ACHN (cell line): ENCODE measurements at regions not wholly inside any gene's neighbourhood (a gene's known extent, or its start where the extent isn't known, plus 50 kb on each side); places are given as distances from the start of the nearest gene placed in this dataset.

ENCODE experiments used
- DNase-seq: peaks from one replicate; pipeline ENCODE4 v3.0.0-alpha.2; 2015
- in situ Hi-C: cut with HindIII; loops from 2 replicates; pipeline ENCODE4 v1.10.0; 2017; ENCODE audit warnings: low sequenced_read_pairs, low pct_ligation_motif_present, low pct_unique_long_range_greater_than_20kb

GRCh38 chr9:86648828-86649170, 294.6 kb upstream of the TUT7 start:
- no peak for DNase-seq
- in situ Hi-C loops: no loop called here

- no peak for DNase-seq
- in situ Hi-C loops: no loop called here
Observed at GRCh38 chr9:86648156-86648827, 294.1 kb upstream of the TUT7 start.

GRCh38 chr9:86645303-86645702, 291.1 kb upstream of the TUT7 start:
- in situ Hi-C loops: no loop called here
- DNase-seq: no peak

- no peak for DNase-seq
- in situ Hi-C loops: no loop called here
Observed at GRCh38 chr9:86644675-86645034, 290.4 kb upstream of the TUT7 start.

DNA sequence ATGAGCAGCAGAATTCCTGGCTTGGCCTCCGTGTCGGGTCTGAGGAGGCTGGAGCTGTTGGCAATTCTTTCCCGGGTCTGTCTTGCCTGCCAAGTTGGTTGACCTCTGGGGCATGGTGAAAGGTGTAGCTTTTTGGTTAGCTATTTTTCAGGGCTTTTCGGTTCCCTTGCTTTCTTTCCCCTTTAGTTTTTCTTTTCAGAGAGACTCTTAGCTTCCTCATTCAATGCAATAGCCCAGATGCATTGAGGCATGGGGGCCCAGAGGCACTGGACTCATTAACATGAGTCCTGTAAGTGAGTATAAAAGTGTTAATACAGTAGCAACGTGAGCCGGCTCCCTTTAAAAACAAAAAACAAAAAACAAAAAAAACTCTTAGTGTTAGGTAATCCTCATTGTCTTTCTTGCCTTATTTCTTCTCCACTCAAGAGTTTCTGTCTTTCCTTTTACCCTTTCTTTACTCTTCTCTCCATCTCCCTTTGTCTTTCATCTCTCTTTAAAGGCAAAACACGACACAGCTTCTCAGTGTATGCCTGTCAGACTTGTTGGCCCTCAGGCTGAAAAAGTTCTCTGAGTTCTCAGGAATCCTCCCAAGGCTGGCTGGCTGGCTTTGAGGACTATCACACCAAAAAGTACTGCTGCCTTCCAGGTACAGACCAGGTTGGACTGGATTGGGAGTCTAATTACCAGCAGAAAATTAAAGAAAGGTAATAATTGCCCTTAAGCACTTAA, 289.9 kb upstream of the TUT7 start:
- in situ Hi-C loops: no loop called here
- no peak for DNase-seq

DNA sequence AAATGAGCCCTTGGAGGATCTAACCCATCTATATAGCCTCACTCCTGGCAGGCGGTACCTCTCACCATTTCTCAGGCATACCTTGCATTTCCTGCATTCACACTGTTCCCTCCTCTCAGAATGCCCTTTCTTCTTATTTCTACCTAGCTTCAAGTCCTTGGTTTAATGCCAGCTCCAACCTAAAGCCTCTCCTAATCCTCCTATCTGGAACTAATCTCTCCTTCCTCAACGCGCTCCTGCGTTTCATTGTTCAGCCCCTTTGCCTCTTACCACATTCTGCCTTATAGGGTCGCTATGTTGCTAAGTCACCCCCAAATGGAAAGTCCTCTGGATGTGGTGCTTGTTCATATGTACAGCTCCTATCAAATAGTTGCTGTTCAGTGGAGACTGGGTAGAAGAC, 288.5 kb upstream of the TUT7 start:
- in situ Hi-C loops: no loop called here
- no peak for DNase-seq

DNA sequence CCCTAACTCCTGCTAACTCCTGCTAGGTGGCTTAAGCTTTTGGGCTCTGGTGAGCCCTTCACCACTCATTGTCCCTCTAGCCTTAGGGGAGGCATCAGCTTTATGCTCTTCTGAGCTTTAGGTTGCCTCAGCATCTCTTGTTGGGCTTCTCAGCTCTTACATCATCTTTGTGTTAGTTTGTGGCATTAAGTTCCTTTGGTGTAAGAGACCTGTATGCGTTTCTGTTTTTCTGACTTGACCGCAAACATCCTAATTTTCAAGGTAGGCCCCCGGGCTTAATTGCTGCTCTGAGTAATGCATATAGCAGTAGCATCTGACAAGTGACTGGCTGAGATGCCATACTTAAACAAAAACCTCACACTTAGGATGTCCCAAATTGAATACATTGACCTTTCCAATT, 287.8 kb upstream of the TUT7 start:
- in situ Hi-C loops: no loop called here
- no peak for DNase-seq

GRCh38 chr9:86639899-86640379, 285.7 kb upstream of the TUT7 start:
- in situ Hi-C loops: no loop called here
- no peak for DNase-seq

DNA sequence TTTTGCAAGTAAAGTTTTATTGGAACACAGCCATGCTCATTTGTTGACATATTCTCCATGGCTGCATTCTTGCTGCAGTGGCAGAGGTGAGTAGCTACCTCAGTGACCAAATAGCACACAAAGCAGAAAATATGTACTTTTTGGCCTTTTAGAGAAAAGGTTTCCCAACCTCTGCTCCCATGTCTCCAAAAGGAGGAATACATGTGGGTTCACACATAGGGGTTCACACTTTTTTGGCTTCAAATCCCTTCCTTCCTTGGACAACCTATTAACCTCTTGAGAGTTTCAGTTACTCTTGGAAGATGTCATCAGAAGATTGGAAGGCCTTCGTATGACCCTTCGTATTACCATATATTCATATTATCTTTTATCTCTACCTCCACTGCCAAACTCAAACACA, 285.1 kb upstream of the TUT7 start:
- in situ Hi-C loops: no loop called here
- DNase-seq: no peak

- in situ Hi-C loops: no loop called here
- DNase-seq: no peak
Observed at GRCh38 chr9:86638109-86638508, 283.9 kb upstream of the TUT7 start.

DNA sequence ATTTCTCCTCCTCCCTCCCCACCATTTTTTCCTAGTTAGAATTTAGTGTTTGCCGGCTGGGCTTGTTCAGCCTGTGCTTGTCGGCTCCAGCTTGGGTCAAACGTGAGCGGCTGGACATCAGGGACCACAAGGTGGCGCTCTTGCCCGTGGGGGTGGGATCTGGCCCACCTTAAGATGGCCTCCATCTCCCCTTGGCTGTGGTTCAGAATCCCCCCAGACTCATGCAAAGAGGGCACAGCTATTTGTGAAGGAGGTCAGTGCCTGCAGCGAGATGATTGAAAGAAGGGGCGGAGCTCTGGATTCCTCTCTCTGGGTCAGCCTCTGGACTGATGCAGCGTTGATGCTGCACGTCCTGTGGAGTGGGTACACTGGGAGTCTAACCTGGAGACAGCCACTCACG, 283.3 kb upstream of the TUT7 start:
- in situ Hi-C loops: no loop called here
- peak; percentile 2 for DNase-seq

GRCh38 chr9:86636519-86636918, 282.3 kb upstream of the TUT7 start:
- in situ Hi-C loops: no loop called here
- DNase-seq: no peak

DNA sequence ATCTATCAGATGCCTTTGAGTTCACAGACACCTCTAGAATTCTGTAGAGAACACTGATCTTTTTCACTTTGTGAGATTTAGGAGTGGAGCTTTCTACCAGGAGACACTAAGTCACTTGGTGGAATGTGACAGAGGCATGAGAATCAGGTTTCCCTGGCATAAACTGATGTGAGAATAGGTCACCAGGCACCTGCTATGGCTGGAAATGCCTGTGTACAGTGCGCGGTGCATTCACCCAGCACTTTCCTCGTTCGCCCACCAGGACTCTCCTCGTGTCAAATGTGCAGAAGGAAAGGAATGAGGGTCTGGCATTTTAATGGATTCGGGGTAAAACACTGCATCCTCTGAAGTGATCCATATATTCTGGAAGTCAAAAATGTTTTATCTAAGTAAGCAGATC, 281.8 kb upstream of the TUT7 start:
- in situ Hi-C loops: no loop called here

DNA sequence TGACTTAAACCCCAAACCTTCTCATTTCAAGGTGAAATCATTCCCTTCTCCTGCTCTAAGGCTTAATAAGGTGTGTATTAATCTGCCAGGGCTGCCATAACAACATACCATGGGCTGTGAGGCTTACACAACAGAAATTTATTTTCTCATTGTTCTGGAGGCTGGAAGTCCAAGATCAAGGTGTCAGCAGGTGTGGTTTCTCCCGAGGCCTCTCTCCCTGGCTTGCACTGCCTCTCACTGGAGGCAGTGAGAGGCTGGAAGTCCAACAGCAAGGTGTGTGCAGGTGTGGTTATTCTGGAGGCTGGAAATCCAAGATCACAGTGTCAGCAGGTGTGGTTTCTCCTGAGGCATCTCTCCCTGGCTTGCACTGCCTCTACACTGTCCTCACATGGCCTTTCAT, 280.3 kb upstream of the TUT7 start:
- no peak for DNase-seq
- in situ Hi-C loops: no loop called here

More for the DNA sequence above, 281.8 kb upstream of the TUT7 start:
- no peak for DNase-seq

GRCh38 chr9:86633945-86634344, 279.7 kb upstream of the TUT7 start:
- DNase-seq: no peak
- in situ Hi-C loops: no loop called here

GRCh38 chr9:86632537-86632936, 278.3 kb upstream of the TUT7 start:
- no peak for DNase-seq
- in situ Hi-C loops: no loop called here

GRCh38 chr9:86629530-86629929, 275.3 kb upstream of the TUT7 start:
- in situ Hi-C loops: no loop called here
- DNase-seq: no peak

DNA sequence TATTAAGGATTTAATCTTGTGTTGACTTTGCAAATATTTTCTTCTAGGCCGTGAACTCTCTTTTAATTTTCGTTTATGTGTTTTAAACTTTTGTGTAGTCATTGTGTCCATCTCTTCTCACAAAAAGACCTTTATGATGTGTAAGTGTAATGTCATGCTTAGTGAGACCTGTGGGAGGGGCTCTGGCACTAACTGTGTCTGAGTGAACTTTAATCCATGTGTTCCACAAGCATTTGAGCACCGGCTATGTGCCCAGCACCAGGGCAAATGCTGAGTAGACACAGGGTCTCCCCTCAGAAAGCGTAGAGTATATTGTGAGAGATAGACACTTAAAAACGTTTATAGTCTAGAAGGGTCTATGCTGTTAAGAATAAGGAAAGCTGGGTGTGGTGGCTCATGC, 272.6 kb upstream of the TUT7 start:
- in situ Hi-C loops: no loop called here
- DNase-seq: no peak

DNA sequence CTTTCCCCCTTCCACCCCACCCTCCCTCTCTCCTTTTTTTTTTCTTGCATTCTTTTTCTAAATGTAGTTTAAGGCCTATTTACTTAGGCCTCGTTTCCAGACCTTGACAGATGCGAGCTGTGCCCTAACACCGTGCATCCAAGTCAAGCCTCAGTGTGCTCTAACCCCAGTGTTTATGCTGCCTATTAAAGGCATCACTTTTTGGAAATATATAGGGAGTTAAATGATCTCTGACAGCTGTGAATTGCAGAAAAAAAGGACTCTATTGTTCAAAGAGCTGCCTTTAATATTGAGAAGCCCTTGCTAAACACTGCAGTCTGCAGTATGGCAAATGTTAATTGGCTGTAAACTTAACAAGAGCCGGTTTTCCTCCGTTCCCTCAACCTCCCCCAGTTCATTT, 270.4 kb upstream of the TUT7 start:
- in situ Hi-C loops: no loop called here
- no peak for DNase-seq
